Stimulated activated CD4-positive, alpha-beta T cell treated with anti-CD3 and anti-CD28 coated beads, Interleukin-15, amount 100 ng/mL, for 24 hours (primary cell): ENCODE measurements at regions not wholly inside any gene's neighbourhood (a gene's known extent, or its start where the extent isn't known, plus 50 kb on each side); places are given as distances from the start of the nearest gene placed in this dataset.
"Not testable (repeated sequence)": the region's sequence is repeated elsewhere in the genome, so short reads cannot be mapped to it uniquely, and the experiment has no call there.

Source experiments
- DNase-seq: peaks from one replicate; pipeline ENCODE4 v3.0.0-alpha.2; 2020

- DNase-seq = no peak
Observed at GRCh38 chr6:9225441-9225871, 790.1 kb upstream of the SLC35B3 start.

GRCh38 chr6:9224539-9224938 lies 789.2 kb upstream of the SLC35B3 start:
- DNase-seq = no peak

DNA sequence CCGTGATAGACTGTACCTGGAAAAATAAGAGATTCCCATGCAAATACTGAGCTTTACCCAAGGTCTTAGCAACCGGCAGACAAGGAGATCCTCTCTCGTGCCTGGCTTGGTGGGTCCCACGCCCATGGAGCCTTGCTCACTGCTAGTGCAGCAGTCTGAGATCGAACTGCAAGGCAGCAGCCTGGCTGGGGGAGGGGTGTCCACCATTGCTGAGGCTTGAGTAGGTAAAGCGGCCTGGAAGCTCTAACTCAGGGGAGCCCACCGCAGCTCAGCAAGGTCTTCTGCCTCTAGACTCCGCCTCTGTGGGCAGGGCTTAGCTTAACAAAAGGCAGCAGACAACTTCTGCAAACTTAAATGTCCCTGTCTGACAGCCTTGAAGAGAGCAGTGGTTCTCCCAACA lies 778.4 kb upstream of the SLC35B3 start:
- DNase-seq = not testable (repeated sequence)

GRCh38 chr6:9208966-9209365 lies 773.6 kb upstream of the SLC35B3 start:
- DNase-seq = no peak

DNA sequence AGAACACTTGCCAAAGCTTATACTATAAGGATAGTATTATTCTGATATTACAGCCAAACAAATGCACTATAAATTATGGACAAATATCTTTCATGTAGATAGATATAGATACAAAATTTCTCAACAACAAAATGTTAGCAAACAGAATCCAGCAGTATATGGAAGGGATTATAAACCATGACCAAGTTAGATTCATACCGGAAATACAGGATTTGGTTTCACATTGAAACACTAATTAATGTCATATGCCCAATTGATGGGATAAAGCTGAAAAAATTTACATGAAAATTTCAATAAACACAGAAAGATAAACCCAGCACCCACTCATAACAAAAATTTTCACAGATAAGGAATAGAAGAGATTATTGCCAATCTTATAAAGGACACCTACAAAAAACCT lies 770.3 kb upstream of the SLC35B3 start:
- no peak for DNase-seq

DNA sequence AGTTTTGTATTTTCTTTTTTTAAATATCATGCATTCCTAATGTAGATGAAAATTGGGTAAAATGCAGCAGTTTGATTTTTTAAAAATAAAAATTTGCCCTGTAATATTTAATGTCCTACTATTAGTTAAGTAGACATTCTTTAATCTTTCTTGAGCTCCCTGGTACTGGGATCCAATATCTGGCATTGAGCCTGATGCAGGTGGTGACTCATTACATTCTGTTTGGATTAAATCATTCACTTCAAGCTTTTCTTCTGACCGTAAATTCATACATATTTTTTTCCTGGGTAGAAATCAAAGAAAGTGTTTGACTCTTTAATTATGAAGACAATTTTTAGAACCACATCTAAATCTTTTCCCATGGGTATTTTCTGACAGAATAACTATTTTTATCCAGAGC lies 768.8 kb upstream of the SLC35B3 start:
- DNase-seq = no peak

GRCh38 chr6:9200712-9201111 lies 765.4 kb upstream of the SLC35B3 start:
- DNase-seq = no peak

DNA sequence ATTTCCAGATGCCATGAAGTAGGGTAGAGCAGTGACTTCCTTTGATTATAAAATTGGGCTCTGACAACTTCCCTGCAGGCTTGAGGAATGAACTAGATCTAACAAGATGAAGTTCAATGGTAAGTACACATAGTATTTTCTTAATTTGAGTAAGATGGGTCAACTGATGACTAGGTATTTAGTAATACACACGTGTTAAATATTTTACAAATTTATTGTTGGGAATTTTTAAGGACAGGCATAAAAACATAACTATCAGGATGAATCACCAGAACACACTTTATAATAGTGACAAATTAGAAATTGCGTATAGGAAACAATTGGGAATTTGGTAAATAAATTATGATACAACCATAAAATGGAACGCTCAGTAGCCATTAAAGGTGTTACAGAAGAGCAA lies 762.4 kb upstream of the SLC35B3 start:
- no peak for DNase-seq

DNA sequence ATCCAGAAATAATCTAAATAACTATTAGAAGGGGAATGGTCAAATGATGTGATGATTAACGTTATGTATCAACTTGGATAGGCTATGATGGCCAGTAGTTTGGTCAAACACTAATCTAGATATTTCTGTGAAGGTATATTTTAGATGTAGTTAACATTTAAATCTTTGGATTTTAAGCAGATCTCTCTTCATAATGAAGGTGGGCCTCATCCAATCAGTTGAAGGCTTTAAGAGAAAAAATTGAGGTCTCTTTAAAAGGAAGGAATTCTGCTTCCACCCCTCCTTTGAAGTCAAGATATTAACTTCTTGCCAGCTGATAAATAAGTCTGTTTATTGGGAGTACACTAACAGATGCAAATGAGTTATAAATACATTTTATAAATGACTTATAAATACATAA lies 760.0 kb upstream of the SLC35B3 start:
- DNase-seq = no peak

GRCh38 chr6:9192405-9192909 lies 757.1 kb upstream of the SLC35B3 start:
- no peak for DNase-seq

DNA sequence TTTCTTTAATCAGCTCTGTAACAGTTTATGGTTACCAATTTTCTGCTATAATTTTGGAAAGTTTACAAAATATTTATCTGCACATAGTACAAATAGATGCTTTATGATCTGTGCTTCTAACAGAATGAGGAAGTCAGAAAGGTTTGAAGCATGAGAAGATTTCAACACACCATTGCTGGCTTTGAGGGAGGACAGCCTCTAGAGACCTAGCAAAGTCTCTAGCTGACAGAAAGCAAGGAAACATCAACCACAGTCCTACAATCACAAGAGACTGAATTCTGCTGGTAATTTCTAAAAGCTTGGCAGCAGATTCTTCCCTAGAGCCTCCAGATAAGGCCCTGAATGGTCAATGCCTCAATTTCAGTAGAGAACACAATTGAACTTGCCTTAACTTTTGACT lies 750.8 kb upstream of the SLC35B3 start:
- no peak for DNase-seq

DNA sequence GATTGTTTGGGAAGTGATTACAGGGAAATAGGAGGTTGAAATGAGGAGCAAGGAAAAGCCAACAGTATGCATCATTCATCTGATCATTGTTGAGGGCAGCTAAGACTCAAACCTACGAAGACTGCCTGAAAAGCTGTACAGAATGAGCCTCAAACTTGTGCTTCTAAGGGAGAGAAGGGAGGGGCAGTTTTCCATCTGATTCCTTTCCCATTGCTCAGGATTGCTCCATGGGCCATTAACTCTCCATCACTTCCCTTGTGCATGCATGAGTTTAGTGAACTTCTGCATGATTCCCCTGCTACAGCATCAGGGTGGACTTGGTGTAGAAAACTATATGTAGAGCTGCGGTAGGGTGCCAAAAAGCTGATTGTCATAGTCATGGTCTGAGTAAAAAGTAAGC lies 742.7 kb upstream of the SLC35B3 start:
- DNase-seq = no peak

DNA sequence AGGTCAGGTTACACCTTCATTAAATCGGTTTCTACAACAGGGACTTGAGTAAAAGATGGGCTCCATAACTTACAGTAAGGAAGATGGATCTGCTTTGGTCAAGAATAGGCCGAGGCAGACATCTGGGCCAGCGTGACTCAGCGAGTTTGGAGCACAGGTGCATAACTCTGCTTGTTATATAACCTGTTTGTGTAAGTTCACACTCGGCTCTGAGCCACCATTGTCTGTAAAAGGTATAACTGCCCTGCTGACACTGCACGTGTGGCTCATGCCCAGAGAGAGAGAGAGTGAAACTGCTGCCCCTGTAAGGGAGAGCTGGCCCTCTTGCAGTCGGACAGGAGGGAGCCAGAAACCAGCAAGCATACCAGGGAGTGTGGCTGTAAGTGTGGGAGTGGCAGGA lies 737.9 kb upstream of the SLC35B3 start:
- DNase-seq = no peak

- DNase-seq = no peak
Observed at GRCh38 chr6:9172096-9172495, 736.8 kb upstream of the SLC35B3 start.

- no peak for DNase-seq
Observed at GRCh38 chr6:9168669-9169068, 733.3 kb upstream of the SLC35B3 start.

DNA sequence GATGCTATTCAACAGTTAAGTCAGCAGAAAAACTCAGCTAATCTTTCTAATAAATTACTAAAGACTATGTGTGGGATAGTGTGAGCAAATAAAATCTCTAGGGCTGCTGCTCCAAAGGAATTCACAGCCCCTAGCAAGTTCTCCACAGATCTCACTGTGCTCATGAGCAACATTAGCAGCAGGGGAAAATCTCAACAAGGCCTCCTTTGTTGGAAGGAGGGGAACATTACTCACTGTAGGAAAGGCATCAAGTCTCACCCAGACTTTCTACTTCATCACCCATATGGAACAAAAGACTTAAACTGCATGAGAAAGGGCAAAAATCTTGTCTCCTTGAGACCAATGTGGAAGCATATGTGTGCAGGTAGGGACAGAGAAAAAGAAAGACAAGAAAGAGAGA lies 726.4 kb upstream of the SLC35B3 start:
- DNase-seq = no peak

DNA sequence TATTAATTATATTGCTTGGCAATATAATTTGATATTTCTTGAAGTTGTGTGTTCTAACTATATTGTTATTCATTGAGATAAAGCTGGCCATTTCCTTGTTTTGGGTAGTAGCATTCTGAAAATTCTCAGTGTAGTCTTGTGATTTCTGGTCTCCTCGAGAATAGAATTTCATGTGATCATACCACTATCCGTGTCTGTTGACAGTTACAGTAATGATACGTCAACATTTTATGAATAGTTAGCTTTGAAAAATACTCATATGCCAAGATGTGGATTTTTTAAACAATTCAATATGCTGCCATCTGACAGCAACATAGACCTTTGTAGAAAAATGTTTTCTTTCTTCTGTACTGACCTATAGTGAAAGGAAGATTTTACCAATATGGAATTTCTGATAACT lies 723.7 kb upstream of the SLC35B3 start:
- DNase-seq = no peak

DNA sequence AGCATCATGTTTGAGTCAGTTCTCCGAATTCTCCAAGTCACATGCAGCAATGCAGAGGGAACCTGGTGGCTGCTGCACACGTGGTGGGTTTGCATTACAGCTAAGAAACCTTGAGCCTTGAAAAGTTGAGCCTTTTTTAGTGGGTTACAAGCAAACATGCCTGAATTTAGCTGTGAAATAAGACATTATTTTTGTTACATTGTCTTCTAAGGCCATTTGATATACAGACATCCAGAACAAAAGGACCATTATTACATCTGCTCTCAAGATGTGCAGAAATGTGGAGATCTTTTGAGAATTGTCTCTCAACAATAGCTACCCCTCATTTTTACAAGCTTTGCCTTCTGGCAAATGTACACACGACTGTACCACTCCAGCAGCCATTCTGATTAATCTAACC lies 720.5 kb upstream of the SLC35B3 start:
- no peak for DNase-seq

- DNase-seq = no peak
Observed at GRCh38 chr6:9143140-9143539, 707.8 kb upstream of the SLC35B3 start.

DNA sequence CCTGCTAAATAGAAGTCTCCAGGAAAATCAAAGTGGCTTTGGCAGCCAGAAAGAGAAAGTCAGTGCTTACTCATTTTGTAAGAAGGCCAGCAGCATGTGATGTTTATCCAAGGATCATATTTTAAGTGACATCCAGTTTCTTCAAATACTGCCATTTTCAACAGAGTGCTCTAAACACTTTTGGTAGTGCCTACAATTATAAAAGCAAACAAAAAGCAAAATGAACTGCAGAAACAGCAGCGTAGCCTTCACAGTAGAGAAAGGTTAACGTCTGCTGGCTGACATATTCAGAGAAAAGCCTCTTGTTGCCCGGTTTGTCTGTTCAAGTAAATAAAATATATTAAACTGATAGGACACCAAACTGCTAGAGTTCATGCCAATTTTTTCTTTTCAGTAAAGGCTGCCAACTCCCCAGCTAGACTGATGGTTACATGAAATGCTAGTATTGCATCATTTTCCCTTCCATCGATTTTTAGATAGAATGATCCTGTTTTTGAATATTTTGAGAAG lies 705.7 kb upstream of the SLC35B3 start:
- DNase-seq = no peak

GRCh38 chr6:9140172-9140571 lies 704.8 kb upstream of the SLC35B3 start:
- no peak for DNase-seq

DNA sequence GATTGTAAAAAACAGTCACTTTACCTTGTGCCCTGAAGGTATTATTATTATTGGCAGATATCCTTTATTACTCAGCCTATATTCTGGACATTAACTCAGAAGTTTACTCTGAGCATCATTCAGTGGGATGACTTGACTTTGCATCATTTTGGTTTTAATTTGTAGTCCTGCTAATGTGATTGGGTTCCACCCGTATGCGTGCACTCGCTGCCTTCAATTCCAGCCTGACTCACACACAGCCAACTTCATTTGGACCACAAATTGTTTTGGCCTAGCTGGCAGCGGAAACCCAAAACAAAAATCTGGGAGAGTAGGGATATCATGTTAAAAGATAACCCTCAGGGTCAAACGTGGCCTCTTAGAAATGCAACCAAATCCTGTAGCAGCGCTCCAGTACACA lies 704.4 kb upstream of the SLC35B3 start:
- DNase-seq = no peak

- DNase-seq = no peak
Observed at GRCh38 chr6:9138936-9139335, 703.6 kb upstream of the SLC35B3 start.

GRCh38 chr6:9136141-9136822 lies 700.9 kb upstream of the SLC35B3 start:
- DNase-seq = no peak

DNA sequence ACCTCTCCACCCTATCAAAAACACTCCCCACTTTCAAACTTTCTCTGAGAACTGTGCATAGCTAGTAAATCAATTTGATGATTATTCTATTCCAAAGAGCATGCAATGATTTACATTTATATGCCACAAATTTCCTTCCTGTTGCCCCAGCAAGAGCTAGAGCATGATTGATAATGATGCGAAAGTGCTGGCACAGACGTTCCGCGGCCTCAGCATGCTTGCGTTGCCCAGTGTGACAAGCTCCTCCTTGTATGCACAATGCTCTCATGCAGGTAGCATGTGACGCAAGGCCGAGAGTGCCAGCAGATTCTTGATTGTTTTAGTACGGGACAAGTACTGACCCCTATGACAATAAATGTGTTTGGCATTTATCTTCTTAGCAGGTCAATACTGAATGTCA lies 696.3 kb upstream of the SLC35B3 start:
- DNase-seq = no peak
